ENCODE measurements at regions not wholly inside any gene's neighbourhood (a gene's known extent, or its start where the extent isn't known, plus 50 kb on each side); places are given as distances from the start of the nearest gene placed in this dataset.

GRCh38 chrX:42720209-42720608 lies 57.8 kb downstream of the PPP1R2C start:
- no peak for TF ChIP-seq CTCF (IDR thresholded peaks at IDR 0.05)
- no peak for TF ChIP-seq POLR2A (IDR thresholded peaks at IDR 0.05)
